NCI-H748 (cell line): ENCODE measurements at regions not wholly inside any gene's neighbourhood (a gene's known extent, or its start where the extent isn't known, plus 50 kb on each side); places are given as distances from the start of the nearest gene placed in this dataset.

ENCODE experiments used
- DNase-seq: peaks from one replicate; lab custom pipeline; 2025; ENCODE audit not compliant: unreplicated experiment; lab: John Stamatoyannopoulos, UW

DNA sequence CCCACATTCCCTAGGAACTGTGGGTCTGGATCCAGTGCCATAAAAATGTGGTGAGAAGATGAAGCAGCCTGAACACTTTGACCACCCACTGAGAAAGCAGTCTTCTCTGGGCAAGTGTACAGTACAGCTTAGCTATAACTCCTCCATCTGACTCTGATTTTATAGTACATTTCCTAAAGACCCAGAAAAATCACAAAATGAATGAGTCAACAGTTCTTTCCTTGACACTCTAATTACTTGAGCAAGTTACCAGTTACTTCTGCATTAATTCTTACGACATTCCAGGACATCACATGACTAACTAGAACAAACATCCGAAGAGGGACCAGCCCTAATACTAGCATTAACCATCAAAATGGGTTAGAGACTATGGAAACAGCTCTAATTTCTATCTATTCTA is 148.1 kb upstream of the PEX5L start:
- DNase-seq = no peak

DNA sequence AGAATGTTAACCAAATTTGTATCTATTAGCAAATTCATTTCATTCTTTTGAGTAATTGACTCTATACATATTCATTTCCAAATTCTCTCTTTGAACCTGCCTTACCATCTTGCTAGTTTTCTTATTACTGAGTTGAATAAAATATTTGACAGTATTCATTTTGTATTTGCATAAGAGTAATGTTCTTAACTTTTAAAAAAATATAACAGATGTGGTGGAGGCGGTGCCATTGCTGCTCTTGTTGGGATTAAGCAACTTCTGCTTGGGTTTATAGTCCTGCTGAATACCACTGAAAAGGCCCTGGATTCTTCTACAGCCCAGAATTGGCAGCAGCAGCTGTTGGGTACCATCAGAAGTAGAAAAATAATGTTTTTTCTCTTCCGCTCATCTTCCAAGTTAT is 148.9 kb upstream of the PEX5L start:
- DNase-seq = no peak

DNA sequence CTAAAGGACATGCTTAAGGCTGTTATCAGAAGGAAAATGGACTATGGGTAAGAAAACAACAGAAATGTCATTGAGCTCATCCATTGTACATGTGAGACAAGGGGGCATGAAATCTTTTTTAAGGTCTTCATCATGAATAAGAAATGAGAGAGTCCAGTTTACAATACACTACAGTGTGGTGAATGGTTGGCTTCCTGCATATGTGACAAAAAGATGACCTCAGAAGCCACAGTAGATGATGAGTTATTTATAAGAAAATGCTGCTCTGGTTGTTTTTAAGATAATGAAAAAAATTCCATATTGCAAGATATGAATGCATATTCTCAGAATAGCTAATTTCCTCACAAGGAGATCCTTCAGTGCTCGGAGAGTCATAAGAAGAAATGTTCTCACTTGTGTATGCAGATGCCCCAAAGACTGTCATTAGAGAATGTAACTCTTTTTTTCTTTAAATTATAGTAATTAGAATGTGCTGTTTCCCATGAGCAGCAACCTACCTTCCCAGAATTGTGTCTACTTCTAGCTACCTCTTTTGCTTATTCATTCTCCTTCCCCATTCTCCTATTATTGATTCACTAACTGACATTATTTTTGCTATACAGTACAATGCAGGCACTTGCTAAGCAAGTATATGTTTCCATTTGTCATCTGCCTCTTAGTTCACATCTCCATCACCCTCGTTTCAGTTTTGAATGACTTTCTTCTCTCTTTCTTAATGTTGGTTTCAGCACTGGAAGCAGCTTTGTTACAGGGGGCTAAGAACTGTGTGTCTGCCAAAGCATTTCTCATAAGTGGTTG is 152.0 kb upstream of the PEX5L start:
- DNase-seq = no peak

DNA sequence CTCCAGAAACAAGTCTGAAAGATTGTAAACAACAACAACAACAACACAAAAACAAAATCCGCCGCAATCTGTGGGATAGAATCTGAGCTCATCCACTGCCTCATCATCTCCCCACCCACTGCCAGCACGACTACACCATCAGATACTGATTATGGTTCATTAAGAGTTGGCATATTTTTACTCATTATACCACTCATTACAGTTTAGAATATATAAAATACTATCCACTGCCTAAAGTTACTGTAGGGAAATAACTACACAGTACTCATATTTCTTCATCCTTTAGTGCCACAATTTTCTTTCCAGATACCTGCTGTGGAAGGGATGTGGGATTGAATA is 152.5 kb upstream of the PEX5L start:
- no peak for DNase-seq

DNA sequence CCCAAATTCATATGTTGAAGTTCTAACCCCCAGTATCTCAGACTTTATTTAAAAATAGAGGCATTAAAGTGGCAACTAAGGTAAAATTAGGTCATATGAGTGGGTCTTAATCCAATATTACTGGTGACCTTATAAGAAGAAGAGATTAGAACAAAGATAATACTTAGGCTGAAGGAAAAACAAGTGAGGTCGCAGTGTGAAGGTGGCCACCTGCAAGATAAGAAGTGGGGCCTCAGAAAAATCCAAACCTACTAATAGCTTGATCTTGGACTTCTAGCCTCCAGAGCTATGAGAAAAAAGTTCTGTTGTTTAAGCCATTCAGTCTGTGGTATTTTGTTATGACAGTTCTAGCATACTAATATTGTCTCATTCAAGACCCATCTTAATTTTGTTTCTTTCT is 159.9 kb upstream of the PEX5L start:
- no peak for DNase-seq

DNA sequence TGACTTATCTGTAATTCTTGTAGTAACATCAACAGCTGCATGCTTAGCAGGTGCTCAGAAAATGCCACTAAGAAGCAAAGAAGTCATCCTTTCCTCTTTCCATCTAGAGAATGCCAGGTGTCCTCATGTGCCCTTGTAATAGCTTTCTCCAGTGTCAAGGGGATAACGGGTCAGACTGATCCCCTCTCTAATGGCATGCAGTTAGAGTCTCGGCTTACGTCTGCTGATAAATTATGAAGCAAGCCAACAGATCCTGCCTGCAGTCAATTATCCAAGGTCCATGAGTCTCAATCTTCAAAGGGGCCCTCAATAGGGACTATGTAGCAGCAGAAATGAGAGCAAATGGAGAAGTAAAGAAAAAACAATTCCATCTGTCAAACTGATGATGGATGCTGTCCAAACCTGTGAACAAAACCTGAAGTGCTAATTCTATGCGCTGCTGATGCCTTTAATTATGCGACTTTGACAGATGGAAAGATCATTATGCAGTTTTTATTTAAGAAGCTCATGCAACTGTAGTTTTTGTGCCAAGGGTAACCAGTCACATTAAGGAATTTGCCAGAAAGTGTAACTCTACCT is 162.8 kb upstream of the PEX5L start:
- DNase-seq = no peak

DNA sequence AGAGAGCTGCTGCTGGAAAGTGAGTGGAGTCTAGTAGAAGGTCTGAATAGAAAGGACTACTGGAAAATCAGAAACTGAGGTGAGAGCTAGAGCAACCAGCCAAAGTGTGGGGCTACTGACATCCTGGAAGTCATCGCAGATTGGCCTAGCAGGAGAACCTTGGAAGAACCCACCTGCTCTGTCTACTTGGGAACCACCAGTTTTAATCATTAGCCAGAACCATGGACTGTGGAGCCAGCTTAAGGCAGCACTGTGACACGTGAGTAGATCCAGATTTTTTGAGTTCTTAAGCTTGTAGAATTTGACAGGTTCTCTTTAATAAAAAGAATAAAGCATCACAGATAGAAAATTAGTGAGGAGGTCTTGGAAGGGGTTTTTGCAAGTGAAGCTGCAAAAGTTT is 179.1 kb upstream of the PEX5L start:
- DNase-seq = no peak

DNA sequence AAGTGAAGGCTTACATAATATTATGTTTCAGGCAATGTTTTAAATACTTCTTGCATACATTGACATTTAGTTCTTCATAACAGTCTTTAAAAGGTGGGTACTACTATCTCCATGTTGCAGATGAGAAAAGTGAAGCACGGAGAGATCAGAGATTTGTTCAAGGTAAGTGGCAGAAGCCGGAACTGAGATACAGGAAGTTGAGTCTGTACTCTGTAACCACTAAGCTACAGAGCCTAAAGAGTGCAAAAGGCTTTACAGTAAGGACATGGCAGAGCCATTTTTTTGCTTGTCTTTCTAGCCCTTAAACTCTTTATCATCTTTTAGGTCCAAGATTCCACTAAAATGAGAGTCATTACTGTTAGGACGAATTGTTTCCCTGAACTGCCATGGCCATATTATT is 186.5 kb upstream of the PEX5L start:
- DNase-seq = no peak

DNA sequence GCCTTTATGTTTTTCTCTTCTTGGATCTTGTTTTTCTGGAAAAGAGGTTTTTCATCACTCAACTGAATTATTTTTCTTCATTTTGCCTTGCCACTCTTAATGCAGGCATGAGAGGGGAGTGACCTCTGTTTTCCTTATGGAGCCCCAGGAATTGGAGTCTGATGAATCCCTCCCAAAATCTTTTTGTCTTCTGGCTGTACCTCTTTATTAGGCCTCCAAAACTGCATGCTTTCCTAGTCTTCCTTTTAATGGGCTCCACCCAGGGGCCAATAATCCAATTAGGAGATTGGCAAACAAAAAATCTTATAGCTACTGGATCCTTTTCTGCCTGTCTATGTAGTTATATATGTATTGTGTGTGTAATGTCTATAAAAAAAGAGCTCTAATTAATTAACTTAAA is 192.4 kb upstream of the PEX5L start:
- no peak for DNase-seq

DNA sequence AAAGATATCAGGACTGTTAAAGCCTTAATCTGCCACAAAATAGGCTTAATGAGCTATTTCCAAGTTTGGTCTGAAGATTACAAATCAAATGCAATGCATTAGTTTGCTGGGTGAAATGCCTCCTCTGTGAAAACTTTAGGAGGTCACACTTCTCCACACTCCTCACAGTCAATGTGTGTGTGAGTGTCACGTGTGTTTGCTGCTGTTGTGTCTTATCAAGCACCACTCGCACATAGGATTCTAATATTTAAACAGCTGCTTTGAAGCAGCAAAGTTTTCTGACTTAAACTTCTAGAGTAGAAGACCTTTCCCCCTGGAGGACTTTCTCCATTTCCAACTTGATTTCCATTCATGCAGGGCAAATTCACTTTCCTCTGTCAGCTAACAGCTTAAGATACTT is 203.2 kb upstream of the PEX5L start:
- DNase-seq = no peak

DNA sequence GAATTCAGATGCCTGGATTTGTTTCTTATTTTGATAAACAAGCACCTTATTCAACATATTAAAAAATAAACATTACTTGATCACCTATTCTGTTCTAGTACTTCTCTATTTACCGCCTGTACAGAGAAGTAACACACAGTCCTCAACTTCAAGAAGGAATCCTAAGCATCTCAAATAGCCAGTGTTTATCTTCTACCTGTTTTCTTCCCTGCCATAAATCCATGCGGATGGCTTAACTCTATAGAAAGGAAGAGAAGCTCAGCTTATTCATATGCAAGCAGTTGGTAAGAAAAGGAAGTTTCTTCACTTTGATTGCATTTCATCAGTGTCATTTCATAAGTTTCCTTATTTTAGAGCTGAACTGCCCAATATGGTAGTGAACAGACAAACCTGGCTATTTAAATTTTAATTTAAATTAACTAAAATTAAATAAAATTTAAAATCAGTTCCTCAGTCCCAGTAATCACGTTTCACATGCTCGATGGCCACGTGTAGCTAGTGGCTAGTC is 210.0 kb upstream of the PEX5L start:
- DNase-seq = no peak

DNA sequence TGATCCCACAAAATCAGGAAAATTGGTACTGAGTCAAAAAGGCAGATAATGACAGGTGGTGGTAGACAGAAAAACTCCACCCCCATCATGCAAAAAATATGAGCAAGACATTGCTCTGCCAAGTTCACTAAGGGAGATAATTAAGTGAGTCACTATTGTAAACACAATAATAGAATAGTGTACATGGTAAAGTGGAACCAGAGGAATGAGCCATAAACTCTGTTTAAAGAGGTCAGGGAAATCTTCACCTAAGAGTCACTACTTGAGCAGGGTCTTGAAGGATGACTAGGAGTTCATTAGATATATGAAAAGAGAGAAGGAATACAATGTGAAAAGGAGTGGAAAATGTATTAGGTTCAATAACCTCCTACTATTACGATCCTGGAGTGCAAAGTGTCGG is 213.4 kb upstream of the PEX5L start:
- DNase-seq = peak; percentile 17

DNA sequence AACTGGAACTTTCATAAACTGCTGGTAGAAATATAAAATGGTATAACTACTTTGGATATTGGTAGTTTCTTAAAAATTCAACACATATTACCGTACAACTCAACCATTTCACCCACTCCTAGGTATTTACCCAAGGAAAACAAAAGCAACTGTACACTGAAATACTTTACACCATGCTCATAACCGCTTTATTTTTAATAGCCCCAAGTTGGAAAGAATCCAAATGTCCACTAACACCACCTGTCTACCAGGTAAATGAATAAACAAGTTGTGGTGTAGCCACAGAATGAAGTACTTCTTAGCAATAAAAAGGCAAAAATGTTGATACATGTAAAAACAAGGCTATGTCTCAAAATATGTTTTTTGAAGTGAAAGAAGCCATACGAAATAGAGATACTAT is 215.9 kb upstream of the PEX5L start:
- peak; percentile 81 for DNase-seq

DNA sequence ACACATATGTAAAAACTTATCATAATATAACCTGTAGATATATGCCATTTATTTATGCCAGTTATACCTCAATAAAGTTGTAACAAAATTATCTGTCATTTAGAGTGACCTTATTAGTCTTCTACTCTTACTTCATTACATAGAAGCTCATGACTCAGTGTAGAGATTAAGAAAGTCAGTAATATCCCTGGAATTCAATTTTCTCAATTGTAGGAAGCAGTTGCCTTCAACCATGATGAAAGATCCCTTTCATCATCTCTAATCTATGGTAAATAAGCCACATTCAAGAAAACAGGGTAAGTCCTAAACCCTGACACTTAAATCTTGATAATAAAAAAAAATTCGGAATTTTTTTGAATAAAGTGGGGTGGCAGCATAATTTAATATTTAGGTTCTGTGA is 216.5 kb upstream of the PEX5L start:
- DNase-seq = no peak

DNA sequence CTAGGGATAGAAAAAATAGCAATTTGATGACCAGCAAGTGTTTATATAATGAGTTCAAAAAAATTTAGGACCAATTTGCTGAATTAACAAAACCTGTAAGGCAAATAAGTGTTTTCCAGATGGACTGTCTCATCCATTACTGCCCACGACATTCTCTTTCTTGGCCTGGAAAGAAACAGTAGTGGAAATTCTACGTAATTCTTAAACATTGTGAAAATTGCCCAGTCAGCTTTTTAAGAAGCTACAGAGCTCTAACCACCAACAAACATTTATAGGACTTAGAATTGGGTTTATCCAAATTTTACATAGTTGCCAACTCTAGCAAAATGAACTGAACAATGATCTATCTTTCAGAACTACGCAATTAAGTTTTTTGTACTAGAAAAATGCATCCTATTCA is 227.7 kb upstream of the PEX5L start:
- DNase-seq = no peak

DNA sequence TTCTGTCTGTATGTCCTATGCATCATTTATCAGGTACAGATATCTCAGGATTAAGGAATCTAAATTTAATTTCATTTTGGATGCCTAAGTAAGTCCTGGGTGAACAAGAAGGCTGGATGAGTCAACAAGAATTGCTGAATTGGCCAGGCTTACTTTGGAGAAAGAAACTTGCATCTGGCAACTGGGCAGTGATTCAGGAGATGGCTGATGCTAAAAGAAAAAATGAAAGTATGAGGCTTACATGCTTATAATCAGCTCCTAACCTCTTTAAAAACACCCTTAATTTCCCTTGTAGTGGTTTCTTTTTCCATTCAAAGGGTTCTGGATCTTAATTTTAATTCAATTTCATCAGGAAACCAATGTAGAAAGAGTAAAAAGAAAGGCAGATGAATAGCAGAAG is 228.8 kb upstream of the PEX5L start:
- no peak for DNase-seq

DNA sequence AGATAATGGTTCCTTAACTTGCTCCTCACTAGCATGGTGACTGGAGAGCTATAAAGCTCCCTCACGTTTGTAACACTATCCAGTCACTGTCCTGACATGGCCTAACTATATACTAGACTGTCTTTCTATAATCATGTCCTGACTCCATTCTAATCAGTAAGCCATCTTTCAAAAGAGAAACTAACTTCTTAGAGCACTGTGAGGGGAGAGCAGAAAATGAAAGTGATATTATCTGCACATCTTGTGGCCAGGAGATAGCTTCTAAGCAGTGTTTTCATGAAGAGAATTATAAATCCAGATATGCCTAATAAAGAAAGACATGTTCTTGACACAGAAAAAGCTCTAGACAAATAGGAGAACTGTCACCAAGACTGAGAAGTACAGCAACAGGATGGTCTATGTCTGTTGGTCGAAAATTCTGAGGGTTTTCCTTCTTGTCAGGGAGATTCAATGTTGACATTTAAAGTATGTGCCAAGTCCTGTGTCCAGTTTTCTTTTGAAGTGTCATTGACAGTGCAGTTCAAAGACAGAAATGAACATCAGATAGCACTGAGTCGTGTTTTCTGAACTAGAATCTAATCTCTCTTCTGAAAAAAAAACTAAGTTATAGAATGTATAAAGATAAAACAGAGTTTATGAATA is 230.6 kb upstream of the PEX5L start:
- no peak for DNase-seq

DNA sequence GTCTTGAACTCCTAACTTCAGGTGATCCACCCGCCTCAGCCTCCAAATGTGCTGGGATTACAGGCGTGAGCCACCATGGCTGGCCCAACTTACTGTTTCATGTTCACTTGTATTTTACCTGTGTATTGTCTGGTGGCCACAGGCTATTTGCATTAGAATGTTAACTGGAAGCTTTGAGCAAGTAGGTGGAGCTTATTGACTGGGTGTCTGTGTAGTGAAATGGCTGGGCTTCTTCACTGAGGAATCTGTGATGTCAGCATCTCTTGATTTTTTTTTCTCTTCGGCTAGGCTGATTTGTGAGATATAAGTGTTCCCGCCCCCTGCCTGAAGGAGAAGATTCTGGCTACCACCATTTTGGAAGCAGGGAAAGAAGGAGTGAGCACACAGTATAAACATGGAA is 237.8 kb upstream of the PEX5L start:
- DNase-seq = no peak

DNA sequence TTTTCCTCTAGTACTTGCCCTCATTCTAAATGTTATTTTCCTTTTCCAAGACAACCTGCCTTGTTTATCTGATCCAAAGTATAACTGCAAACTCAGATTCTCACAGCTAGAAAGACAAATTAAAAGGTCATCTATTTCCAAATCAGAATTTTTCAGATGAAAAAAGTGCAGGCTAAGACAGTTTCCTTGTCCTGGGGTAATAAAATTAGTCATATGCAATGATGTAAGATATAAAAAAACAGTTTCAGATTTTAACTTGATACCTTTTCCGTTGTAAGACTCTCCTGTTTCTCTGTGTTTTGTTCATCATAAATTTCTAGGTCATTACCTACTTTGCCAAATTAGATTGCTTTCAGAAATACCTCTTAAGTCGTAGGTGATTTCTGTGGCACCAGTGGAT is 238.4 kb upstream of the PEX5L start:
- DNase-seq = no peak

DNA sequence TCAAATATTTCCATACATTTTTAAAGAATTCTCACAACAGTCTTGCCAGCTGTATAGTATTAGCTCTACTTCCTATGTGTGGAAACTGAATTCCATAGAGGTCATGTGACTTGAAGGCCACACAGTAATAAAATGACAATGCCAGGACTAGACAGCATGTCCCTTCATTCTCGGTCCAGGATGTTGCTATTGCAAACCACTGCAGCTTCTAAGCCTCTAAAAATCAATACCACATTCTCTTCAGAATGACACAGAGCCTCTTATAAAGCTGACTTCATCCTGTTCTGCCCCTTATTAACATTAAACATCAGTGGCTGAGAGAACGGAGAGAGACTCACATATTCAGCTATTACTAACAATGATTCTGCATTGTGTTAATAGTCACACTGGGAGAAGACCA is 240.3 kb upstream of the PEX5L start:
- DNase-seq = no peak

DNA sequence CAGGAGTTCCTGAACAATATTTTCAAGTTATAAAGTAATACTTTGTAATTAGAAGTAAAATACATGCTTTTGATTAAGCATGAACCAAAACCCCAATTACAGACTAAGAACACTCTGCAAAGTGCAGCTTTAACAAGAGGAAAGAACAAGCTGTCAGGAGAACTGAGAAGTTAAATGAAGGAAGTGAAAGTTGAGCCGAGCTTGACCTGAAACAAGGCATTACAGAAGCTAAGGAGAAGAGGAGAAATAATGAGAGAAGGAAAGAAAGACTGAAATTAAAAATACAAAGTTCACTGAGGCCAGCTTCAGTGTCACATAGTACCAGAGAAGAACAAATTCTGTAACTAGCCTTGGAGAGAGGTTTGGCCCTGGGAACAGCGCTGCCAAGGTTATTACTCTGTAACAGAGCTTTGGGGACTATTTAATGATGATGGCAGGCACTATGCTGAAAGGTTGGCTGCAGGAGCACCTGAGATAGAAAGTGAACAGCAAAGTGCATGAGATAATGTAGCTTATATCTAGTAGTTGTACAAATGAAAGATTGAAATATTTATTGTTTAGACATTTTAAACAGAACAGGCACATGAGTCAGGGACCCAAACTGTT is 241.9 kb upstream of the PEX5L start:
- DNase-seq = no peak

DNA sequence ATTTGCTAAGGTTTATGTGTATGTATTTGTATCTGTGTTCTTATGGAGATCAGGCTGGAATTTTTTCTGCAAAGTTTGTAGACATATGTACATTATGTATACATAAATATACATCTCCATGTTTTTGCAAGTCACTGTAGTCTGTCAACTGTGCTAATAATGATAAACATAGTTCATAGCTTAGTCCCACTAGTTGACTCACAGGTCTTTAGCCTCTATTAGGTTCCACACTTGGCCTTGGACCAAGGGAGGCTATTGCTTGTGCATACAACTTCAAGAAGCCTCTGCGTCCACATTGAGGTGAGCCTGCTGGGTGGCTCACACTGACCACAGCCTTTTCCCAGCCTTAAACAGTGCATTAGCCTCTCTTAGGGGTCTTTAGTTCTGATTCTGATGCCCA is 243.8 kb upstream of the PEX5L start:
- DNase-seq = no peak
